Activated T-cell treated with anti-CD3 and anti-CD28 coated beads, Interleukin-2, amount 50 U/mL, for 24 hours (primary cell): ENCODE measurements at regions not wholly inside any gene's neighbourhood (a gene's known extent, or its start where the extent isn't known, plus 50 kb on each side); places are given as distances from the start of the nearest gene placed in this dataset.

Source experiments
- DNase-seq: peaks from one replicate; pipeline ENCODE4 v3.0.0-alpha.2; 2020
- H3K27ac Mint-ChIP-seq: 2 replicates; pipeline ENCODE4 v1.8.0; 2020; ENCODE audit warnings: mild to moderate bottlenecking, mixed read lengths
- H3K27me3 Mint-ChIP-seq: 2 replicates; pipeline ENCODE4 v1.8.0; 2020; ENCODE audit warnings: mixed read lengths
- H3K36me3 Mint-ChIP-seq: 2 replicates; pipeline ENCODE4 v1.8.0; 2020; ENCODE audit warnings: low read depth, mixed read lengths
- H3K4me1 Mint-ChIP-seq: 2 replicates; pipeline ENCODE4 v1.8.0; 2020; ENCODE audit warnings: low read depth, mixed read lengths
- H3K4me3 Mint-ChIP-seq: 2 replicates; pipeline ENCODE4 v1.8.0; 2020; ENCODE audit warnings: mild to moderate bottlenecking, moderate library complexity, mixed read lengths
- H3K9me3 Mint-ChIP-seq: 2 replicates; pipeline ENCODE4 v1.8.0; 2020; ENCODE audit warnings: mixed read lengths

DNA sequence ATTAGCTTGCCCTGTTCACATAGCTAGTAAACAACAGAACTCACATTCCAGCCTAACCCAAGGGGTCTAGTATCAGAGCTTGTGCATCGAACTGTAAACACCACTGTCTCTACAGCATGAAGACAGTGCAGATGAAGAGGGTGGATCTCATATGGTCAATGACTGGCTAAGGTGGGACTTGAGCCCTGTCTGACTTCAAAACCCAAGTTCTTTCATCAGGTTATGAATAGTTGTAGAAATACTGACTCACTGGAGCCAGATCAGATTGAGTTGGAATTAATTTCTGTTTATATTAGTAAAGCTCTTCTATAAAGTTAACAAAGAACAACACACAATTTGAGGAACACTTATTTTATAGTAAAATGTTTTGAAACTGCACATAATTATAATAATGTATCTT is 161.7 kb upstream of the ARHGAP20 start:
- Mint-ChIP-seq H3K4me1 (no peaks in the 10 kb centered on the region), H3K4me3 (no peak overlapping the region), H3K27me3 (no peaks in the 10 kb centered on the region), H3K9me3 (no peaks in the 10 kb centered on the region), H3K36me3 (no peaks in the 10 kb centered on the region), H3K27ac (no peak overlapping the region)
- DNase-seq = no peak

GRCh38 chr11:110870816-110871522 is 158.7 kb upstream of the ARHGAP20 start:
- no peaks in the 10 kb centered on the region for H3K9me3 Mint-ChIP-seq
- H3K4me3 Mint-ChIP-seq = no peak overlapping the region
- DNase-seq = no peak
- H3K27ac Mint-ChIP-seq = no peak overlapping the region
- H3K27me3 Mint-ChIP-seq = no peaks in the 10 kb centered on the region
- H3K4me1 Mint-ChIP-seq = no peaks in the 10 kb centered on the region
- H3K36me3 Mint-ChIP-seq = no peaks in the 10 kb centered on the region

- DNase-seq = no peak
- Mint-ChIP-seq H3K4me1 (no peaks in the 10 kb centered on the region), H3K9me3 (no peaks in the 10 kb centered on the region), H3K4me3 (no peak overlapping the region), H3K27ac (no peak overlapping the region), H3K27me3 (no peaks in the 10 kb centered on the region), H3K36me3 (no peaks in the 10 kb centered on the region)
Observed at GRCh38 chr11:110867951-110868350, 155.7 kb upstream of the ARHGAP20 start.

DNA sequence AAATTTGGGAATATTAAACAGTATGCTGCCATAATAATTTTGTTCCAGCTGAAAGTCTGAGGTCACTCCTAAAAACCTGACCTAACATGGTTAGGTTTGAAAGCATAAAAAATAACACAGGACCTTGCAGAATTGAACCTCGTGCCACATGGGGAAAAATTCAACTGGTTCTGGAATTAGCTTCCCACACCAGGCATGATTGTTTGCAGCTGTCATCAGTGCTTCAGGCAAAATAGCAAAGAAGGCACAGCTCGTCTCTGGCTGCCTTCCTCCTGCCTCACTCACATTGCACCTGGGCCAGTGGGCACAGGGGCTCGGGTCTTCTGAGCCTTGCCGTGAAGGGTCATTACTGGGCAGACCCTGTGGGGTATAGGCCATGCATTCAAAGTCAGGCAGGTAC is 153.8 kb upstream of the ARHGAP20 start:
- H3K4me1 Mint-ChIP-seq = no peaks in the 10 kb centered on the region
- H3K9me3 Mint-ChIP-seq = no peaks in the 10 kb centered on the region
- H3K4me3 Mint-ChIP-seq = no peak overlapping the region
- H3K36me3 Mint-ChIP-seq = no peaks in the 10 kb centered on the region
- no peaks in the 10 kb centered on the region for H3K27me3 Mint-ChIP-seq
- no peak overlapping the region for H3K27ac Mint-ChIP-seq
- DNase-seq = no peak

DNA sequence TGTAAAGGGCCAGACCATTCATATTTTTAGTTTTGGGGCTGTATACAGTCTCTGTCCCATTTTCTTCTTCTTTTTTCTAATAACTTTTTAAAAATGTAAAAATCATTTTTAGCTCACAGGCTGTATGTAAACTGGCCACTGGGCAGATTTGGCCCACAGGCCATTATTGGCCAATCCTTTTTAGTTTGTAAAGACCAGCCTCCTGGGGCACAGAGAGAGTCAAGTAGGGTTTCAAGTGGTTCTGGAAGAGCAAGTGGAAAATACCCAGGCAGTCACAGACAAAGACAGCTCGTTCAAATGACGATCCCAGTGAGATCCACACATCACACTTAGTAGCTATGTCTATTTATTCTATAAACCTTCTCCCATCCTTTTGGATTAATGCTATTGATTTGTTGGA is 150.2 kb upstream of the ARHGAP20 start:
- Mint-ChIP-seq H3K9me3 (no peaks in the 10 kb centered on the region), H3K4me1 (no peaks in the 10 kb centered on the region), H3K27me3 (peaks cover 2% of the 10 kb centered on the region), H3K36me3 (no peaks in the 10 kb centered on the region), H3K4me3 (no peak overlapping the region), H3K27ac (no peak overlapping the region)
- no peak for DNase-seq

- no peak overlapping the region for H3K27ac Mint-ChIP-seq
- no peaks in the 10 kb centered on the region for H3K4me1 Mint-ChIP-seq
- peaks cover 3% of the 10 kb centered on the region for H3K27me3 Mint-ChIP-seq
- H3K9me3 Mint-ChIP-seq = no peaks in the 10 kb centered on the region
- no peak overlapping the region for H3K4me3 Mint-ChIP-seq
- DNase-seq = no peak
- no peaks in the 10 kb centered on the region for H3K36me3 Mint-ChIP-seq
Observed at GRCh38 chr11:110860461-110860860, 148.2 kb upstream of the ARHGAP20 start.

DNA sequence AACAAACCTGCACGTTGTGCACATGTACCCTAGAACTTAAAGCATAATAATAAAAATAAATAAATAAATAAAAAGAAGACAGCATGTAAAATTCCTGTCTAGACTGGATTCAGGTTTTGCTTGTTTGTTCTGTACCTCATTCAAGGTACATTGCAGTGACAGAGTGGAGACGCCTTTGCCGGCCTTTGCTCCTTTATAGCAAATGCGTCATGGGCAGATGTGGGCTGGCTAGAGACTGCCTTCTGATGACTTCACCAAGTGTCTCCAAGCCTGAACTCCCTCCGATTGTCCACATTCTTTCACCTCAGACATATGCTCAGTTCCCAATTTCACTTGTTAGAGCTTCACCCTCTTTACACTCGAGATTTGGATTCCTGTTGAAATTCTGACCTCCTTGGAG is 147.8 kb upstream of the ARHGAP20 start:
- H3K4me3 Mint-ChIP-seq = no peak overlapping the region
- no peak for DNase-seq
- H3K9me3 Mint-ChIP-seq = no peaks in the 10 kb centered on the region
- H3K4me1 Mint-ChIP-seq = no peaks in the 10 kb centered on the region
- H3K27me3 Mint-ChIP-seq = peaks cover 7% of the 10 kb centered on the region
- no peaks in the 10 kb centered on the region for H3K36me3 Mint-ChIP-seq
- H3K27ac Mint-ChIP-seq = no peak overlapping the region

GRCh38 chr11:110859240-110859840 is 147.1 kb upstream of the ARHGAP20 start:
- H3K4me3 Mint-ChIP-seq = no peak overlapping the region
- H3K9me3 Mint-ChIP-seq = no peaks in the 10 kb centered on the region
- no peaks in the 10 kb centered on the region for H3K36me3 Mint-ChIP-seq
- DNase-seq = no peak
- no peak overlapping the region for H3K27ac Mint-ChIP-seq
- peaks cover 7% of the 10 kb centered on the region for H3K27me3 Mint-ChIP-seq
- H3K4me1 Mint-ChIP-seq = no peaks in the 10 kb centered on the region

DNA sequence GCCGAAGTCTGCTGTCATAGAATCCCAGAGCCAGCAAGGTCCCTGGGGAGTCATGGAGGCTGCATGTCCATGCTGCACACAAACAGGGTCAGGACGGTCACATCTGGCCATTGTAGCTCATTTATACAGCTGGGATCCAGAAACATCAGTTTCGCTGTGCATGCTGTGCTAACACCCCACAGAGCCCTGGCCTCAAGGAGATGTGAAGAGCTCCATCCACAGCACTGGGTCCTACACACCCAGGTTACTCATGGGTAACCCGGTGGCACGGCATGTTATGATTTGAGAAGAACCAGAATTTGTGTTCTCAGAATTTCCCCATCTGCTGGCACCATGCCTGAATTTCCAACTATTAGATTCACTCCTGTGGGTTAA is 146.3 kb upstream of the ARHGAP20 start:
- H3K27me3 Mint-ChIP-seq = peaks cover 8% of the 10 kb centered on the region

DNA sequence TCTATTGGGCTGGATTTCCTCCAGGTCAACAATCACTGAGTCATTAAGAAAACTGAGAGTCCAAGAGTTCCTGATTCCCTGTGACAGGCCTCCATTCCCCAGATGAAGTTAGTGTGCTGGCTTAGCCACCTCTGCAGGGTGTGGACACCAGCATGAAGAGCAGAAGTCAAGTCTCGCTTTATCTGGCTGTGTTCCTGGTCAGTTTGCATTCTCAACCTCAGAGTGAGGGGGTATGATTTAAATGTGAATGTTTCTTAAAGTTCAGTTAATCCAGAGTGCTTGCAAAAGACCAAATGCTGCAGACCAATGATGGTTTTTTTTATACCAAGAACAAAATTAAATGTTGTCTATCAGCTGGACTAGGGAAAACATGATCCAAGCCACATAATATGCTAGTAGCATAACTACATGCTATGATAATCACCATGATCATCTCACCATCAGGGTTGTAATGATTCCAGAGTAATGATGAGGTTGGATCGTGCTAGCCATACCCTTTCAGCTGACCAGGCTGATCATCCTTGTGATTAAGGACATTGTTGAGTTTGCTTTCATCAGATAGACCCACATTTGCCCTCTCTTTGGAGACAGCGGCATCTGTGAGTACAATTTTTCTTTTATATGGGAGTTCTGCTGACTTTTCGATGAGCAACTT is 145.8 kb upstream of the ARHGAP20 start:
- Mint-ChIP-seq H3K4me1 (no peaks in the 10 kb centered on the region), H3K36me3 (no peaks in the 10 kb centered on the region), H3K27ac (no peak overlapping the region), H3K27me3 (peaks cover 11% of the 10 kb centered on the region), H3K9me3 (no peaks in the 10 kb centered on the region), H3K4me3 (no peak overlapping the region)
- no peak for DNase-seq

More for the DNA sequence above, 146.3 kb upstream of the ARHGAP20 start:
- no peaks in the 10 kb centered on the region for H3K4me1 Mint-ChIP-seq
- no peak overlapping the region for H3K4me3 Mint-ChIP-seq
- no peak for DNase-seq
- no peaks in the 10 kb centered on the region for H3K36me3 Mint-ChIP-seq
- H3K27ac Mint-ChIP-seq = no peak overlapping the region
- no peaks in the 10 kb centered on the region for H3K9me3 Mint-ChIP-seq

GRCh38 chr11:110856996-110857812 is 145.0 kb upstream of the ARHGAP20 start:
- H3K4me1 Mint-ChIP-seq = no peaks in the 10 kb centered on the region
- no peaks in the 10 kb centered on the region for H3K9me3 Mint-ChIP-seq
- DNase-seq = no peak
- H3K36me3 Mint-ChIP-seq = no peaks in the 10 kb centered on the region
- no peak overlapping the region for H3K27ac Mint-ChIP-seq
- peaks cover 12% of the 10 kb centered on the region for H3K27me3 Mint-ChIP-seq
- H3K4me3 Mint-ChIP-seq = no peak overlapping the region

DNA sequence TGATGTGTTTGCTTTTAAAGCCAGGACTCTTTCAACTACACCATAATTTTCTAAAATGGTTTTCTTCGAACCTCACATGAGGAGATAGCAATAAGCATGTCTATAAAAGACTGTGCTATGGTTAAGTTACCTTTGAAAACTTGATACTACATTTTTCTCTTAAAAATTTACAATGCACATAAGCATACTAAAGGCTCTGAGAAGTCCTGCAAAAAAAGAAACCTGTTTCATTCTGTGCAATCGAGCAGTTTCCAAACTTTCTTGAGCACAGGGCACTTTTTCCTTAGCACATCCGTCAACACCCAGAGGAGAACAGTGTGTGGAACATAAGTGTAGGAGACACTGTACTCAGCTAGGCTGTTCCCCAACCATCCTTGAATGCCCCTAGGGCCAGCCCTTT is 144.1 kb upstream of the ARHGAP20 start:
- DNase-seq = no peak
- H3K27me3 Mint-ChIP-seq = peaks cover 18% of the 10 kb centered on the region
- no peak overlapping the region for H3K27ac Mint-ChIP-seq
- no peaks in the 10 kb centered on the region for H3K4me1 Mint-ChIP-seq
- H3K36me3 Mint-ChIP-seq = no peaks in the 10 kb centered on the region
- H3K4me3 Mint-ChIP-seq = no peak overlapping the region
- no peaks in the 10 kb centered on the region for H3K9me3 Mint-ChIP-seq

DNA sequence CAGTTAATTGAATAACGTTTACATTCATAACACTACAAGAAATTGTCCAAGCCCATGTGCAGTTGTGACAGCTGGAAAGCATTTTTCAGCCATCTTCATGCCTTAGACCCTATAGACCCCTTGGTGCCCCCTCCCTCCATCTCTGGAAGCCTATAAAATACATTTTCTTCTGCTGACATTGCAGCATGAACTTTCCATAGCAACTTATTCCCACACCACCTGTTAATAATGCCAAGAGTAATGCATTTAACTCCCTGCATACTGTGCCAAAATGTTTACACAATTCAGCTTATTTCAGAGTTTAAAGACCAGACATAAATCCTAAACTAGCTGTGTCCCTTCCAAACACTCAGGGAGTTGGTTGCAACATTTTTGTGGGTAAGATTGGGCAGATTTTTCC is 143.0 kb upstream of the ARHGAP20 start:
- H3K27me3 Mint-ChIP-seq = peaks cover 18% of the 10 kb centered on the region
- no peak for DNase-seq
- H3K36me3 Mint-ChIP-seq = no peaks in the 10 kb centered on the region
- no peaks in the 10 kb centered on the region for H3K4me1 Mint-ChIP-seq
- no peaks in the 10 kb centered on the region for H3K9me3 Mint-ChIP-seq
- H3K4me3 Mint-ChIP-seq = no peak overlapping the region
- no peak overlapping the region for H3K27ac Mint-ChIP-seq

DNA sequence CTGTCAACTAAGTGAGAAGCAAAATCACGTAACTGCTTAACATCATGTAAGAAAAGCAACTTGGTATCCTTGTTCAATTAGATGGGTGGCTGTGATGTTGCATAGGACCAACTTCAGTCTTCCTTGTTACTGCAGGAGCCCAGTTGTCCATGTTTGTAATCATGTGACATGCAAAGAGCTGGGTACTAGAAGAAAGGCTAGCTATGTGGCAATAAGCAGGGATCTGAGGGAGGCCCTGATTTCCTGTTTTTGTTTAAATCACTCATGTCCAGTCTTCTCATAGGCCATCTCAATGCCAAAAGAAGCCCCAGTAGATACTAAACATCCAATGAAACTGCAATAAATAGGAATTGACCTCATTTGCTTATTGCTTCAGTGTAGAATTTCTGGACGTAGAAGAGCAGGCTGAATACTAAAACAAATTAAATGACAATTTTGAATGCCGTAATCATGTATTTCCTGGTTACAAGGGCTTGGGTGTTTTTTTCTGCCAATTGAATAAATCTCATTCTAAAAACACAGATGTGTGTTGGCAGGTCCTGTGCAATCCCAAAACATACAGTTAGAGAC is 140.8 kb upstream of the ARHGAP20 start:
- Mint-ChIP-seq H3K27ac (no peak overlapping the region), H3K9me3 (no peaks in the 10 kb centered on the region), H3K36me3 (no peaks in the 10 kb centered on the region), H3K4me1 (no peaks in the 10 kb centered on the region), H3K27me3 (peaks cover 18% of the 10 kb centered on the region), H3K4me3 (no peak overlapping the region)
- DNase-seq = no peak
